Loucy (cell line): ENCODE measurements at regions not wholly inside any gene's neighbourhood (a gene's known extent, or its start where the extent isn't known, plus 50 kb on each side); places are given as distances from the start of the nearest gene placed in this dataset.

Source experiments
- H2AFZ ChIP-seq: fragments of 200-600 bp; sonication (generic); 2 replicates; pipeline ENCODE4 v1.6.0; 2016; ENCODE audit warnings: antibody characterized with exemption, mild to moderate bottlenecking, low read length, moderate library complexity
- H3F3A ChIP-seq: fragments of 200-600 bp; 2 replicates; pipeline ENCODE4 v1.6.0; 2016; ENCODE audit warnings: antibody characterized with exemption, low read depth, mild to moderate bottlenecking
- H3K27me3 ChIP-seq: fragments of 200-600 bp; sonication (generic); 2 replicates; pipeline ENCODE4 v1.6.1; 2014; ENCODE audit warnings: low read length, mild to moderate bottlenecking; ENCODE audit not compliant: insufficient read depth, poor library complexity, severe bottlenecking
- H3K36me3 ChIP-seq: fragments of 200-600 bp; sonication (generic); 2 replicates; pipeline ENCODE4 v1.6.1; 2016; ENCODE audit warnings: low read length; ENCODE audit not compliant: insufficient read depth
- H3K4me1 ChIP-seq: fragments of 200-600 bp; sonication (generic); 2 replicates; pipeline ENCODE4 v1.5.1; 2014; ENCODE audit warnings: low read length, mild to moderate bottlenecking; ENCODE audit not compliant: insufficient read depth, poor library complexity, severe bottlenecking
- H3K4me2 ChIP-seq: fragments of 200-600 bp; sonication (generic); 2 replicates; pipeline ENCODE4 v1.6.0; 2014; ENCODE audit warnings: antibody characterized with exemption, low read length, low read depth, mild to moderate bottlenecking; ENCODE audit not compliant: poor library complexity, severe bottlenecking
- H3K4me3 ChIP-seq: fragments of 200-600 bp; sonication (generic); 2 replicates; pipeline ENCODE4 v1.5.1; 2014; ENCODE audit warnings: low read length, mild to moderate bottlenecking, mixed read lengths; ENCODE audit not compliant: poor library complexity, severe bottlenecking
- H3K79me2 ChIP-seq: fragments of 200-600 bp; sonication (generic); 2 replicates; pipeline ENCODE4 v1.6.1; 2014; ENCODE audit warnings: low read length; ENCODE audit not compliant: insufficient read depth
- H3K9ac ChIP-seq: fragments of 200-600 bp; sonication (generic); 2 replicates; pipeline ENCODE4 v1.6.0; 2014; ENCODE audit warnings: mild to moderate bottlenecking, low read depth, low read length, moderate library complexity; ENCODE audit not compliant: poor library complexity, severe bottlenecking
- H3K9me2 ChIP-seq: fragments of 200-600 bp; sonication (generic); replicated peaks from 2 replicates; pipeline ENCODE4 v1.6.1; 2016; ENCODE audit warnings: low read depth, low read length, mixed read lengths
- H3K9me3 ChIP-seq: fragments of 200-600 bp; sonication (generic); 2 replicates; pipeline ENCODE4 v1.6.1; 2014; ENCODE audit warnings: mild to moderate bottlenecking, antibody characterized with exemption, low read length, low read depth; ENCODE audit not compliant: insufficient read depth
- H4K20me1 ChIP-seq: fragments of 200-600 bp; sonication (generic); 2 replicates; pipeline ENCODE4 v1.6.0; 2014; ENCODE audit warnings: antibody characterized with exemption, low read length, mild to moderate bottlenecking; ENCODE audit not compliant: insufficient read depth, poor library complexity, severe bottlenecking
- EZH2phosphoT487 ChIP-seq: fragments of 200-600 bp; IDR thresholded peaks from 2 replicates; pipeline ENCODE4 v1.6.1; 2018; ENCODE audit warnings: antibody characterized with exemption, mild to moderate bottlenecking, moderate library complexity, borderline replicate concordance
- TF ChIP-seq, protein P1 (sequence below): fragments of 200-600 bp; sonication (generic); conservative IDR thresholded peaks from 2 replicates; pipeline ENCODE4 v1.5.1; 2014; ENCODE audit warnings: mild to moderate bottlenecking, antibody characterized with exemption, low read length

DNA sequence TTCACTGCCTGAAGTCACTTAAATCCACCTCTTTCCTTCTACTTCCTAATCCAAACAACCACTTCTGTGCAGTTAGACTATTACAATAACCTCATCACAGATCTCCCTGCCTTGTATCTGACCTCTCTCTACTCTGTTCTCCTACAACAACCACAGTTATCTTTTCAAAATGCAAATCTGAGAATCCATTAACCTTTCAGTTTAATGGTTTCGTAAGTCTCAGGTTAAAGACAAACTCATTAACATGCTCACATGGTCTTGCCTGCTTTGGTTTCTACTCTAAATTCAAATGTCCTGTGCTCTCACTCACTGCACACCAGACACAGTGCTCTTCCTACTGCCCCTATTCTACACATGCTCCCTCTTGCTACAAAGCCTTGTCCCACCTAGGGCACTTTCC lies 406.5 kb upstream of the THBS1 start:
- Histone ChIP-seq H3K9me2 (no peaks in the 10 kb centered on the region), H3K4me3 (no peak overlapping the region), H3F3A (no peaks in the 10 kb centered on the region), H3K4me2 (no peak overlapping the region), H3K27me3 (no peaks in the 10 kb centered on the region), H4K20me1 (no peaks in the 10 kb centered on the region), H3K4me1 (peaks cover 9% of the 10 kb centered on the region), H3K9ac (no peak overlapping the region), H3K79me2 (no peaks in the 10 kb centered on the region), H2AFZ (no peak overlapping the region), H3K9me3 (no peaks in the 10 kb centered on the region), H3K36me3 (no peaks in the 10 kb centered on the region)
- TF ChIP-seq EZH2phosphoT487: no peak
- TF ChIP-seq, protein P1, sequence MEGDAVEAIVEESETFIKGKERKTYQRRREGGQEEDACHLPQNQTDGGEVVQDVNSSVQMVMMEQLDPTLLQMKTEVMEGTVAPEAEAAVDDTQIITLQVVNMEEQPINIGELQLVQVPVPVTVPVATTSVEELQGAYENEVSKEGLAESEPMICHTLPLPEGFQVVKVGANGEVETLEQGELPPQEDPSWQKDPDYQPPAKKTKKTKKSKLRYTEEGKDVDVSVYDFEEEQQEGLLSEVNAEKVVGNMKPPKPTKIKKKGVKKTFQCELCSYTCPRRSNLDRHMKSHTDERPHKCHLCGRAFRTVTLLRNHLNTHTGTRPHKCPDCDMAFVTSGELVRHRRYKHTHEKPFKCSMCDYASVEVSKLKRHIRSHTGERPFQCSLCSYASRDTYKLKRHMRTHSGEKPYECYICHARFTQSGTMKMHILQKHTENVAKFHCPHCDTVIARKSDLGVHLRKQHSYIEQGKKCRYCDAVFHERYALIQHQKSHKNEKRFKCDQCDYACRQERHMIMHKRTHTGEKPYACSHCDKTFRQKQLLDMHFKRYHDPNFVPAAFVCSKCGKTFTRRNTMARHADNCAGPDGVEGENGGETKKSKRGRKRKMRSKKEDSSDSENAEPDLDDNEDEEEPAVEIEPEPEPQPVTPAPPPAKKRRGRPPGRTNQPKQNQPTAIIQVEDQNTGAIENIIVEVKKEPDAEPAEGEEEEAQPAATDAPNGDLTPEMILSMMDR: no peak

DNA sequence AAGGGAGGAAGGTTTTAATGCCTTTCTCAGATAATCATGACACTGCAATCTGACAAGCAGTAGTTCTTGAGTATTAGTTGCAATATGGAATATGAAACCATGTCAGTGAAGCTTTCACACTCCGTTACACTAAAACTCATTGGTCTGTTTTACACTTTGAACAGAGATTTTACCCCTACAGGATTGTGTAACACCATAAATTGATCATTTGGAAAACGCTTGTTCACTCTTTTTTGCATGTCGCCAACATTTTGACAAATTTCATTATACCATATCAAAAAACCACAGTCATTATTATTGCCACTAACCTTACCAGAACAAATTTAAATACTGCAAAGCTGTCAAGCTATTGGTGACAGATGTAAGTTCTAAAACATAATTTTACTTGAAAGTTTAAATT lies 404.8 kb upstream of the THBS1 start:
- Histone ChIP-seq H3F3A (no peaks in the 10 kb centered on the region), H3K9me2 (no peaks in the 10 kb centered on the region), H4K20me1 (no peaks in the 10 kb centered on the region), H3K9me3 (no peaks in the 10 kb centered on the region), H3K79me2 (no peaks in the 10 kb centered on the region), H3K4me2 (no peak overlapping the region), H3K9ac (no peak overlapping the region), H3K27me3 (no peaks in the 10 kb centered on the region), H3K4me3 (no peak overlapping the region), H3K36me3 (no peaks in the 10 kb centered on the region), H2AFZ (no peak overlapping the region), H3K4me1 (peaks cover 9% of the 10 kb centered on the region)
- TF ChIP-seq EZH2phosphoT487: no peak
- TF ChIP-seq, protein P1: no peak

DNA sequence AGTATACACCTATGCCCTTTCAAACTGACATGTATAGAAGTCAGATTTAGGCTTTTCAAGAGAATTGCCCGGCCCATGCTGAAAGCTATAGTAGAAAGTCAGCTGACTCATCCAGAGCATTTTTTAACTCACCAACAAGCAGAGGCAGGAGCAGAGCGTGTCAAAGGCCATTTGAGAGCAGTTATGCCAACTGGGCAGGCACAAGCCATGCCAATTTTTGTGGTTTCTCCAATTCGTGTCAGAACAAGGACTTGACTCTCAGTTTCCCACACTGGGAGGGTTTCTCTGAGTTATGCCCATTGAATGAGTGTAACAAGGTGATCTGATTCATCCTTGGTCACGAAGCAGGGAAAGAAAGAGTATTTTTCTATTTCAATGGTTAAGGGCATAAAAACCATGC lies 403.3 kb upstream of the THBS1 start:
- Histone ChIP-seq H3K4me3 (no peak overlapping the region), H3K4me2 (no peak overlapping the region)
- TF ChIP-seq EZH2phosphoT487: no peak
- TF ChIP-seq, protein P1: no peak

More for the DNA sequence above, 403.3 kb upstream of the THBS1 start:
- no peaks in the 10 kb centered on the region for H3K9me2 ChIP-seq
- H3K36me3 ChIP-seq: no peaks in the 10 kb centered on the region
- H3K9me3 ChIP-seq: no peaks in the 10 kb centered on the region
- H2AFZ ChIP-seq: no peak overlapping the region
- no peaks in the 10 kb centered on the region for H3F3A ChIP-seq
- H3K4me1 ChIP-seq: peaks cover under 1% of the 10 kb centered on the region
- H4K20me1 ChIP-seq: no peaks in the 10 kb centered on the region
- H3K79me2 ChIP-seq: no peaks in the 10 kb centered on the region
- no peaks in the 10 kb centered on the region for H3K27me3 ChIP-seq
- H3K9ac ChIP-seq: no peak overlapping the region
